Stimulated activated naive B cell treated with anti-CD40 and anti-IgM and Interleukin-4, amounts not matched to agents 10 μg/mL and 1 μg/mL and 100 μg/mL, for 72 hours (primary cell): ENCODE measurements at regions not wholly inside any gene's neighbourhood (a gene's known extent, or its start where the extent isn't known, plus 50 kb on each side); places are given as distances from the start of the nearest gene placed in this dataset.
"Not testable (repeated sequence)": the region's sequence is repeated elsewhere in the genome, so short reads cannot be mapped to it uniquely, and the experiment has no call there.

Source experiments
- ATAC-seq, 2 donors: fragments of 150-1000 bp; cut with Tn5 transposase; replicated peaks; 2 replicates each; pipeline ENCODE4 v1.10.0; 2021; ENCODE audit warnings: moderate library complexity in 1 of 2
- DNase-seq: peaks from one replicate; pipeline ENCODE4 v3.0.0; 2021
- H3K27ac Mint-ChIP-seq: one replicate; pipeline ENCODE4 v1.8.0; 2022; ENCODE audit warnings: mild to moderate bottlenecking, mixed read lengths
- H3K27me3 Mint-ChIP-seq, 2 donors: one replicate each; pipeline ENCODE4 v1.8.0; 2022; ENCODE audit warnings: mixed read lengths in 2 of 2
- H3K36me3 Mint-ChIP-seq, 2 donors: one replicate each; pipeline ENCODE4 v1.8.0; 2022; ENCODE audit warnings: mixed read lengths in 2 of 2, mild to moderate bottlenecking in 1 of 2
- H3K4me1 Mint-ChIP-seq, 2 donors: one replicate each; pipeline ENCODE4 v1.8.0; 2022; ENCODE audit warnings: mixed read lengths in 2 of 2, mild to moderate bottlenecking in 1 of 2
- H3K4me3 Mint-ChIP-seq, 2 donors: one replicate each; pipeline ENCODE4 v1.8.0; 2022; ENCODE audit warnings: mild to moderate bottlenecking in 2 of 2, mixed read lengths in 2 of 2, moderate library complexity in 1 of 2
- H3K9me3 Mint-ChIP-seq, 2 donors: one replicate each; pipeline ENCODE4 v1.8.0; 2022; ENCODE audit warnings: mixed read lengths in 2 of 2, mild to moderate bottlenecking in 1 of 2

GRCh38 chr22:16730894-16731293, 94.3 kb downstream of the XKR3 start:
- not testable (repeated sequence) for H3K9me3 Mint-ChIP-seq, H3K36me3 Mint-ChIP-seq, ATAC-seq, DNase-seq, H3K27me3 Mint-ChIP-seq, H3K27ac Mint-ChIP-seq, H3K4me3 Mint-ChIP-seq, H3K4me1 Mint-ChIP-seq

GRCh38 chr22:16727491-16727890, 97.7 kb downstream of the XKR3 start:
- H3K4me3 Mint-ChIP-seq, H3K27me3 Mint-ChIP-seq, ATAC-seq, H3K4me1 Mint-ChIP-seq, H3K9me3 Mint-ChIP-seq, H3K36me3 Mint-ChIP-seq, DNase-seq, H3K27ac Mint-ChIP-seq: not testable (repeated sequence)

GRCh38 chr22:16723241-16723640, 102.0 kb downstream of the XKR3 start:
- not testable (repeated sequence) for ATAC-seq, H3K4me1 Mint-ChIP-seq, H3K9me3 Mint-ChIP-seq, H3K27me3 Mint-ChIP-seq, DNase-seq, H3K4me3 Mint-ChIP-seq, H3K36me3 Mint-ChIP-seq, H3K27ac Mint-ChIP-seq

GRCh38 chr22:16722564-16722963, 102.6 kb downstream of the XKR3 start:
- H3K36me3 Mint-ChIP-seq, H3K27ac Mint-ChIP-seq, H3K4me1 Mint-ChIP-seq, DNase-seq, H3K9me3 Mint-ChIP-seq, H3K4me3 Mint-ChIP-seq, ATAC-seq: not testable (repeated sequence)
- H3K27me3 Mint-ChIP-seq = peaks cover 9 to 10% of the 10 kb centered on the region in 2 donors

- Mint-ChIP-seq H3K4me3 (no peak overlapping the region), H3K4me1 (peaks cover 5 to 6% of the 10 kb centered on the region in 2 donors), H3K27me3 (peaks cover 9 to 10% of the 10 kb centered on the region in 2 donors), H3K27ac (no peak overlapping the region), H3K36me3 (peaks cover 0 to 5% of the 10 kb centered on the region in 2 donors), H3K9me3 (peaks cover 0 to 6% of the 10 kb centered on the region in 2 donors)
- peak; percentile 42 to 52 for ATAC-seq
- no peak for DNase-seq
Observed at GRCh38 chr22:16721961-16722360, 103.2 kb downstream of the XKR3 start.

GRCh38 chr22:16717699-16718558, 107.3 kb downstream of the XKR3 start:
- Mint-ChIP-seq H3K9me3 (peaks cover 4 to 6% of the 10 kb centered on the region in 2 donors), H3K27me3 (peaks cover 10 to 14% of the 10 kb centered on the region in 2 donors), H3K36me3 (peaks cover 0 to 5% of the 10 kb centered on the region in 2 donors), H3K4me3 (no peak overlapping the region), H3K27ac (no peak overlapping the region), H3K4me1 (peaks cover 0 to 2% of the 10 kb centered on the region in 2 donors)
- ATAC-seq (no peak), DNase-seq (no peak)

GRCh38 chr22:16714568-16714967, 110.6 kb downstream of the XKR3 start:
- not testable (repeated sequence) for H3K27ac Mint-ChIP-seq, H3K4me1 Mint-ChIP-seq, ATAC-seq, H3K36me3 Mint-ChIP-seq, DNase-seq, H3K4me3 Mint-ChIP-seq
- Mint-ChIP-seq H3K9me3 (peaks cover 4 to 15% of the 10 kb centered on the region in 2 donors), H3K27me3 (peaks cover 10 to 14% of the 10 kb centered on the region in 2 donors)

GRCh38 chr22:16702318-16702870, 109.8 kb upstream of the CCT8L2 start:
- DNase-seq, H3K36me3 Mint-ChIP-seq, ATAC-seq, H3K27me3 Mint-ChIP-seq, H3K9me3 Mint-ChIP-seq, H3K27ac Mint-ChIP-seq, H3K4me3 Mint-ChIP-seq: not testable (repeated sequence)
- H3K4me1 Mint-ChIP-seq = peaks cover 4 to 10% of the 10 kb centered on the region in 2 donors

GRCh38 chr22:16700390-16700789, 107.8 kb upstream of the CCT8L2 start:
- H3K36me3 Mint-ChIP-seq, H3K4me3 Mint-ChIP-seq, ATAC-seq, H3K27me3 Mint-ChIP-seq, H3K9me3 Mint-ChIP-seq, DNase-seq, H3K27ac Mint-ChIP-seq: not testable (repeated sequence)
- peaks cover 4 to 10% of the 10 kb centered on the region in 2 donors for H3K4me1 Mint-ChIP-seq

GRCh38 chr22:16699326-16699725, 106.7 kb upstream of the CCT8L2 start:
- H3K36me3 Mint-ChIP-seq = no peaks in the 10 kb centered on the region
- no peak overlapping the region for H3K4me3 Mint-ChIP-seq
- no peak for ATAC-seq
- H3K9me3 Mint-ChIP-seq = no peaks in the 10 kb centered on the region
- H3K4me1 Mint-ChIP-seq = peaks cover 4 to 10% of the 10 kb centered on the region in 2 donors
- H3K27ac Mint-ChIP-seq = no peak overlapping the region
- H3K27me3 Mint-ChIP-seq = no peaks in the 10 kb centered on the region
- DNase-seq = no peak

- not testable (repeated sequence) for H3K36me3 Mint-ChIP-seq, H3K9me3 Mint-ChIP-seq, ATAC-seq, H3K27me3 Mint-ChIP-seq, H3K4me3 Mint-ChIP-seq, H3K27ac Mint-ChIP-seq, DNase-seq
- peaks cover 4 to 10% of the 10 kb centered on the region in 2 donors for H3K4me1 Mint-ChIP-seq
Observed at GRCh38 chr22:16697492-16698044, 105.0 kb upstream of the CCT8L2 start.

- not testable (repeated sequence) for H3K36me3 Mint-ChIP-seq, H3K9me3 Mint-ChIP-seq, H3K27ac Mint-ChIP-seq, H3K27me3 Mint-ChIP-seq, DNase-seq, H3K4me3 Mint-ChIP-seq, ATAC-seq
- H3K4me1 Mint-ChIP-seq = peaks cover 4 to 10% of the 10 kb centered on the region in 2 donors
Observed at GRCh38 chr22:16696900-16697299, 104.3 kb upstream of the CCT8L2 start.

- no peaks in the 10 kb centered on the region for H3K36me3 Mint-ChIP-seq
- no peaks in the 10 kb centered on the region for H3K9me3 Mint-ChIP-seq
- no peak for DNase-seq
- peaks cover 4 to 10% of the 10 kb centered on the region in 2 donors for H3K4me1 Mint-ChIP-seq
- H3K27ac Mint-ChIP-seq = no peak overlapping the region
- H3K27me3 Mint-ChIP-seq = no peaks in the 10 kb centered on the region
- ATAC-seq = no peak
- H3K4me3 Mint-ChIP-seq = no peak overlapping the region
Observed at GRCh38 chr22:16695261-16695660, 102.7 kb upstream of the CCT8L2 start.

- H3K27ac Mint-ChIP-seq, H3K9me3 Mint-ChIP-seq, H3K36me3 Mint-ChIP-seq, H3K4me3 Mint-ChIP-seq, H3K4me1 Mint-ChIP-seq, H3K27me3 Mint-ChIP-seq, DNase-seq: not testable (repeated sequence)
- ATAC-seq = peak in 1 of 2 donors; percentile 43
Observed at GRCh38 chr22:16693747-16694146, 101.1 kb upstream of the CCT8L2 start.

GRCh38 chr22:16689358-16689757, 96.7 kb upstream of the CCT8L2 start:
- not testable (repeated sequence) for H3K36me3 Mint-ChIP-seq, H3K27me3 Mint-ChIP-seq, H3K4me3 Mint-ChIP-seq, H3K27ac Mint-ChIP-seq, H3K4me1 Mint-ChIP-seq, ATAC-seq, DNase-seq, H3K9me3 Mint-ChIP-seq
